Peyer's patch (tissue), 4 donors: ENCODE measurements at regions not wholly inside any gene's neighbourhood (a gene's known extent, or its start where the extent isn't known, plus 50 kb on each side); places are given as distances from the start of the nearest gene placed in this dataset.

Experiments
- CTCF ChIP-seq, 6 experiments: fragments of 450-650 bp in 4 of 6; fragments of 200-600 bp in 2 of 6; sonication (generic) in 1 of 6; IDR thresholded peaks; one replicate each; pipeline ENCODE4 v1.5.1; 2017 to 2019; ENCODE audit warnings: antibody characterized with exemption in 6 of 6, mild to moderate bottlenecking in 3 of 6, moderate library complexity in 1 of 6
- POLR2A ChIP-seq, 2 donors: fragments of 450-650 bp; IDR thresholded peaks; one replicate each; pipeline ENCODE4 v1.5.1; 2017; ENCODE audit warnings: antibody characterized with exemption in 2 of 2, mild to moderate bottlenecking in 2 of 2, moderate library complexity in 2 of 2

DNA sequence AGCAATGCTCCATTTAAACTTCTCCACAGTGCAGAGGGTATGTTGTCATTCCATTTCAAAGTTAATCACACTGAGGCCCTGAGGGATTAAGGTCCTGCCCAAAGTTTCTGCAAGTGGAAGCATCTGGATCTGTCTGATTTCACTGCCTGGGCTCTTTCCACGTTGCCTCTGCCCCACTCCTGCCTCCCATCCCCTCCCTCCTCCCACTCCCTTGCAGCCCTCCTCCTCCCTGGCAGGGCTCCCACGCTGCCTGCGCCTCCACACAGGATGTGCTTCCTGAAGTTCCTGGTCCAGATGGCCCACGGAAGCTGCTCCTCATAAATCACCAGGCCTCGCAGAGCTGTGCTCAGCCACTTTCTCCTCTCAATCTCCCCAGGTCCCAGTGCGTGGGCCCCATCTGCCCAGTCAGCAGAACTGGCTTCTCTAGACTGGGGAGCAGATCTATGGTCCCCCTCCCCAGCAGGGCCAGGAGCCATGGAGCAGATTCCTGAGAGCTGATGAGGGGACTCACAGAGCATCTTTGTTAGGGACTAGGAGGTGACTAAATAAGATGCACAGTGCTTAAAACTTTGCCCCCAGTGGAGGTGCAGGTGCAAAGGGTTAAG, 65.4 kb upstream of the MAFB start:
- no peak for TF ChIP-seq CTCF (IDR thresholded peaks at IDR 0.05)
- no peak for TF ChIP-seq POLR2A (IDR thresholded peaks at IDR 0.05)
